HepG2 (cell line): ENCODE measurements at regions not wholly inside any gene's neighbourhood (a gene's known extent, or its start where the extent isn't known, plus 50 kb on each side); places are given as distances from the start of the nearest gene placed in this dataset.

Experiments used
- ATAC-seq: fragments of 200-7000 bp; cut with Tn5 transposase; 3 replicates; pipeline ENCODE4 v1.9.1; 2020; ENCODE audit warnings: mild to moderate bottlenecking, moderate library complexity
- BruUV-seq: library from RNA; stranded (reverse); fragments of 400-500 nt; replicated peaks from 2 replicates; lab custom pipeline; 2021; lab: Mats Ljungman, UMichigan
- CTCF ChIA-PET: fragments of 300-600 bp; formaldehyde crosslinking; extraction: SDS; loops from one replicate; lab custom pipeline; 2021; ENCODE audit warnings: low total read pairs, inconsistent platforms, low intra/inter-chr PET ratio; lab: Yijun Ruan, JAX
- POLR2A ChIA-PET: fragments of 350-600 bp; sonication (Branson Sonifier 250); formaldehyde crosslinking; loops from one replicate; lab custom pipeline; 2020; ENCODE audit warnings: antibody characterized with exemption, inconsistent platforms; lab: Yijun Ruan, JAX
- DNase-seq: peaks from one replicate; pipeline ENCODE4 v3.0.0-alpha.2; 2015; ENCODE audit warnings: low spot score
- FAIRE-seq: peaks from 3 replicates; lab custom pipeline; 2011; peaks lifted over from hg19 to GRCh38; lab: Jason Lieb, UNC
- H2AFZ ChIP-seq: one replicate; pipeline ENCODE4 v1.6.1; 2011; ENCODE audit warnings: low read length, inconsistent platforms
- H3K27ac ChIP-seq: fragments of 300-600 bp; 3 replicates; pipeline ENCODE4 v1.8.0; 2011; ENCODE audit warnings: mixed run types, mild to moderate bottlenecking, mixed read lengths, low read length, inconsistent platforms; ENCODE audit not compliant: insufficient read depth; ENCODE audit errors: extremely low read length
- H3K27me3 ChIP-seq, 2 experiments: fragments of 200-600 bp in 1 of 2; 2 replicates in 1 of 2; 3 replicates in 1 of 2; pipeline versions ENCODE4 v1.6.0 to v1.8.0; 2011; ENCODE audit warnings: low read length in 2 of 2, mild to moderate bottlenecking in 2 of 2, moderate library complexity in 2 of 2, inconsistent platforms in 1 of 2; ENCODE audit not compliant: insufficient read depth in 2 of 2, control insufficient read depth in 1 of 2
- H3K36me3 ChIP-seq, 2 experiments: fragments of 200-600 bp in 1 of 2; replicated peaks in 1 of 2; 2 replicates in 1 of 2; 3 replicates in 1 of 2; pipeline versions ENCODE4 v1.5.1 to v1.8.0; 2011; ENCODE audit warnings: low read length in 2 of 2, inconsistent platforms in 1 of 2; ENCODE audit not compliant: insufficient read depth in 2 of 2, control insufficient read depth in 1 of 2
- H3K4me1 ChIP-seq: 2 replicates; pipeline ENCODE4 v1.5.1; 2012; ENCODE audit warnings: low read length, inconsistent platforms; ENCODE audit not compliant: insufficient read depth
- H3K4me2 ChIP-seq: 2 replicates; pipeline ENCODE4 v1.6.0; 2011; ENCODE audit warnings: low read depth, low read length, inconsistent platforms
- H3K4me3 ChIP-seq, 3 experiments: fragments of 200-600 bp in 1 of 3; sonication (generic), shearing (Covaris generic) in 1 of 3; replicated peaks in 1 of 3; 2 replicates each; pipeline ENCODE4 v1.5.1; 2011 to 2016; ENCODE audit warnings: low read length in 3 of 3, inconsistent platforms in 2 of 3, low read depth in 2 of 3, mild to moderate bottlenecking in 2 of 3, control low read depth in 1 of 3, mixed read lengths in 1 of 3; ENCODE audit not compliant: insufficient read depth in 1 of 3
- H3K79me2 ChIP-seq: one replicate; pipeline ENCODE4 v1.6.1; 2011; ENCODE audit warnings: low read length, inconsistent platforms; ENCODE audit not compliant: insufficient read depth
- H3K9ac ChIP-seq: 2 replicates; pipeline ENCODE4 v1.6.0; 2011; ENCODE audit warnings: mild to moderate bottlenecking, low read depth, low read length, inconsistent platforms; ENCODE audit not compliant: insufficient read depth
- H3K9me3 ChIP-seq: 2 replicates; pipeline ENCODE4 v1.5.1; 2012; ENCODE audit warnings: mild to moderate bottlenecking, low read length
- H4K20me1 ChIP-seq: 2 replicates; pipeline ENCODE4 v1.6.0; 2011; ENCODE audit warnings: inconsistent platforms, mild to moderate bottlenecking, low read length, moderate library complexity; ENCODE audit not compliant: insufficient read depth
- HDAC1 ChIP-seq: sonication (generic); formaldehyde crosslinking; IDR thresholded peaks from 2 replicates; pipeline ENCODE4 v1.5.1; 2020; ENCODE audit warnings: mild to moderate bottlenecking, missing genetic modification reagents
- KDM2A ChIP-seq: sonication (generic); formaldehyde crosslinking; IDR thresholded peaks from 2 replicates; pipeline ENCODE4 v1.4.0; 2020; ENCODE audit warnings: low read depth, missing genetic modification reagents, borderline replicate concordance
- MTA3 ChIP-seq: sonication (generic); formaldehyde crosslinking; IDR thresholded peaks from 2 replicates; pipeline ENCODE4 v1.4.0; 2020; ENCODE audit warnings: missing genetic modification reagents
- NFE2L1 ChIP-seq: sonication (generic); formaldehyde crosslinking; IDR thresholded peaks from 2 replicates; pipeline ENCODE4 v1.4.0; 2020; ENCODE audit warnings: missing genetic modification reagents, mild to moderate bottlenecking, borderline replicate concordance
- TEAD2 ChIP-seq: sonication (generic); formaldehyde crosslinking; IDR thresholded peaks from 2 replicates; pipeline ENCODE4 v1.9.0; 2021; ENCODE audit warnings: missing genetic modification reagents
- ZNF101 ChIP-seq: sonication (generic); formaldehyde crosslinking; IDR thresholded peaks from 2 replicates; pipeline ENCODE4 v1.4.0; 2020; ENCODE audit warnings: mild to moderate bottlenecking, low read depth, missing genetic modification reagents, borderline replicate concordance
- ZNF589 ChIP-seq: sonication (generic); formaldehyde crosslinking; conservative IDR thresholded peaks from 2 replicates; pipeline ENCODE4 v1.8.0; 2022; ENCODE audit warnings: mild to moderate bottlenecking, moderate library complexity, missing genetic modification reagents
- ZNF644 ChIP-seq: IDR thresholded peaks from 2 replicates; pipeline ENCODE4 v1.6.1; 2016; ENCODE audit warnings: low read depth
- WGBS: methylation state at CpG from one replicate; pipeline ENCODE4 v1.1.6; 2017; ENCODE audit warnings: low lambda C conversion rate; 5-methylcytosine and 5-hydroxymethylcytosine counted together
- in situ Hi-C: cut with HindIII; loops from 2 replicates; pipeline ENCODE4 v1.10.0; 2017; ENCODE audit warnings: low pct_unique_long_range_greater_than_20kb; ENCODE audit not compliant: extremely low pct_ligation_motif_present
- intact Hi-C: fragments of 100-400 bp; cut with micrococcal nuclease; formaldehyde crosslinking; loops from one replicate; pipeline ENCODE4 v1.10.0; 2022; ENCODE audit not compliant: unreplicated experiment
- TF ChIP-seq, protein P1 (sequence below): fragments of 450-650 bp; IDR thresholded peaks from 2 replicates; pipeline ENCODE4 v1.6.1; 2017
- TF ChIP-seq, protein P2 (sequence below): sonication (generic); formaldehyde crosslinking; conservative IDR thresholded peaks from 2 replicates; pipeline ENCODE4 v1.8.0; 2022; ENCODE audit warnings: low read depth, missing genetic modification reagents
- TF ChIP-seq, protein P3 (sequence below), 2 experiments: fragments of 450-650 bp in 1 of 2; sonication (generic) in 1 of 2; formaldehyde crosslinking in 1 of 2; IDR thresholded peaks; 2 replicates each; pipeline versions ENCODE4 v1.6.1 to v1.8.0; 2016 to 2022; ENCODE audit warnings: antibody characterized with exemption in 1 of 2, mild to moderate bottlenecking in 1 of 2, missing genetic modification reagents in 1 of 2

GRCh38 chr3:73729969-73730440 lies 105.3 kb upstream of the PDZRN3 start:
- in situ Hi-C loops, result no loop called here
- H3K79me2 ChIP-seq, result no peaks in the 10 kb centered on the region
- H3K4me3 ChIP-seq, result no peak overlapping the region
- no peaks in the 10 kb centered on the region for H3K27me3 ChIP-seq
- no peaks in the 10 kb centered on the region for H3K4me1 ChIP-seq
- H4K20me1 ChIP-seq, result no peaks in the 10 kb centered on the region
- POLR2A ChIA-PET, result no interaction called here
- H3K4me2 ChIP-seq, result no peak overlapping the region
- CTCF ChIA-PET, result no interaction called here
- no peaks in the 10 kb centered on the region for H3K36me3 ChIP-seq
- TF ChIP-seq ZNF101 (CRISPR knock-in tag) (no peak), HDAC1 (no peak), TEAD2 (CRISPR knock-in tag) (no peak), NFE2L1 (CRISPR knock-in tag) (no peak), MTA3 (CRISPR knock-in tag) (no peak), ZNF589 (CRISPR knock-in tag) (no peak), ZNF644 (CRISPR knock-in tag) (no peak), KDM2A (CRISPR knock-in tag) (no peak)
- TF ChIP-seq, protein P1, sequence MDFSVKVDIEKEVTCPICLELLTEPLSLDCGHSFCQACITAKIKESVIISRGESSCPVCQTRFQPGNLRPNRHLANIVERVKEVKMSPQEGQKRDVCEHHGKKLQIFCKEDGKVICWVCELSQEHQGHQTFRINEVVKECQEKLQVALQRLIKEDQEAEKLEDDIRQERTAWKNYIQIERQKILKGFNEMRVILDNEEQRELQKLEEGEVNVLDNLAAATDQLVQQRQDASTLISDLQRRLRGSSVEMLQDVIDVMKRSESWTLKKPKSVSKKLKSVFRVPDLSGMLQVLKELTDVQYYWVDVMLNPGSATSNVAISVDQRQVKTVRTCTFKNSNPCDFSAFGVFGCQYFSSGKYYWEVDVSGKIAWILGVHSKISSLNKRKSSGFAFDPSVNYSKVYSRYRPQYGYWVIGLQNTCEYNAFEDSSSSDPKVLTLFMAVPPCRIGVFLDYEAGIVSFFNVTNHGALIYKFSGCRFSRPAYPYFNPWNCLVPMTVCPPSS, result no peak
- TF ChIP-seq, protein P2, sequence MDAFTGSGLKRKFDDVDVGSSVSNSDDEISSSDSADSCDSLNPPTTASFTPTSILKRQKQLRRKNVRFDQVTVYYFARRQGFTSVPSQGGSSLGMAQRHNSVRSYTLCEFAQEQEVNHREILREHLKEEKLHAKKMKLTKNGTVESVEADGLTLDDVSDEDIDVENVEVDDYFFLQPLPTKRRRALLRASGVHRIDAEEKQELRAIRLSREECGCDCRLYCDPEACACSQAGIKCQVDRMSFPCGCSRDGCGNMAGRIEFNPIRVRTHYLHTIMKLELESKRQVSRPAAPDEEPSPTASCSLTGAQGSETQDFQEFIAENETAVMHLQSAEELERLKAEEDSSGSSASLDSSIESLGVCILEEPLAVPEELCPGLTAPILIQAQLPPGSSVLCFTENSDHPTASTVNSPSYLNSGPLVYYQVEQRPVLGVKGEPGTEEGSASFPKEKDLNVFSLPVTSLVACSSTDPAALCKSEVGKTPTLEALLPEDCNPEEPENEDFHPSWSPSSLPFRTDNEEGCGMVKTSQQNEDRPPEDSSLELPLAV (CRISPR knock-in tag), result no peak
- TF ChIP-seq, protein P3, sequence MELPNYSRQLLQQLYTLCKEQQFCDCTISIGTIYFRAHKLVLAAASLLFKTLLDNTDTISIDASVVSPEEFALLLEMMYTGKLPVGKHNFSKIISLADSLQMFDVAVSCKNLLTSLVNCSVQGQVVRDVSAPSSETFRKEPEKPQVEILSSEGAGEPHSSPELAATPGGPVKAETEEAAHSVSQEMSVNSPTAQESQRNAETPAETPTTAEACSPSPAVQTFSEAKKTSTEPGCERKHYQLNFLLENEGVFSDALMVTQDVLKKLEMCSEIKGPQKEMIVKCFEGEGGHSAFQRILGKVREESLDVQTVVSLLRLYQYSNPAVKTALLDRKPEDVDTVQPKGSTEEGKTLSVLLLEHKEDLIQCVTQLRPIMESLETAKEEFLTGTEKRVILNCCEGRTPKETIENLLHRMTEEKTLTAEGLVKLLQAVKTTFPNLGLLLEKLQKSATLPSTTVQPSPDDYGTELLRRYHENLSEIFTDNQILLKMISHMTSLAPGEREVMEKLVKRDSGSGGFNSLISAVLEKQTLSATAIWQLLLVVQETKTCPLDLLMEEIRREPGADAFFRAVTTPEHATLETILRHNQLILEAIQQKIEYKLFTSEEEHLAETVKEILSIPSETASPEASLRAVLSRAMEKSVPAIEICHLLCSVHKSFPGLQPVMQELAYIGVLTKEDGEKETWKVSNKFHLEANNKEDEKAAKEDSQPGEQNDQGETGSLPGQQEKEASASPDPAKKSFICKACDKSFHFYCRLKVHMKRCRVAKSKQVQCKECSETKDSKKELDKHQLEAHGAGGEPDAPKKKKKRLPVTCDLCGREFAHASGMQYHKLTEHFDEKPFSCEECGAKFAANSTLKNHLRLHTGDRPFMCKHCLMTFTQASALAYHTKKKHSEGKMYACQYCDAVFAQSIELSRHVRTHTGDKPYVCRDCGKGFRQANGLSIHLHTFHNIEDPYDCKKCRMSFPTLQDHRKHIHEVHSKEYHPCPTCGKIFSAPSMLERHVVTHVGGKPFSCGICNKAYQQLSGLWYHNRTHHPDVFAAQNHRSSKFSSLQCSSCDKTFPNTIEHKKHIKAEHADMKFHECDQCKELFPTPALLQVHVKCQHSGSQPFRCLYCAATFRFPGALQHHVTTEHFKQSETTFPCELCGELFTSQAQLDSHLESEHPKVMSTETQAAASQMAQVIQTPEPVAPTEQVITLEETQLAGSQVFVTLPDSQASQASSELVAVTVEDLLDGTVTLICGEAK (IDR thresholded peaks at IDR 0.05), result no peak
- TF ChIP-seq, protein P3 (CRISPR knock-in tag; IDR thresholded peaks at IDR 0.05), result no peak
- DNase-seq (no peak), ATAC-seq (no peak), FAIRE-seq (no peak)
- no peaks in the 10 kb centered on the region for H3K9me3 ChIP-seq
- WGBS, result 25% methylated on average over 6 of the region's 9 CpGs
- no peak overlapping the region for H3K9ac ChIP-seq
- H3K27ac ChIP-seq, result no peak overlapping the region
- BruUV-seq, result no TSS peak
- intact Hi-C loops, result loop anchor here (5.0 kb wide), 1 partner anchor 638 kb away; no protein-coding TSS in a partner anchor
- no peak overlapping the region for H2AFZ ChIP-seq
